ENCODE measurements at regions not wholly inside any gene's neighbourhood (a gene's known extent, or its start where the extent isn't known, plus 50 kb on each side); places are given as distances from the start of the nearest gene placed in this dataset.

- TF ChIP-seq CTCF (IDR thresholded peaks at IDR 0.05; ENCODE audit: control extremely low read depth in 1 of 3, insufficient read depth in 1 of 3, low read depth in 1 of 3, low read length in 3 of 3), result no peak
- TF ChIP-seq MAX (IDR thresholded peaks at IDR 0.05), result no peak
- no peak for TF ChIP-seq RNF2 (IDR thresholded peaks at IDR 0.05; ENCODE audit: borderline replicate concordance, low read depth, low read length, missing control alignments, poor library complexity, severe bottlenecking)
- TF ChIP-seq GTF2F1 (IDR thresholded peaks at IDR 0.05; ENCODE audit: borderline replicate concordance, low read depth, low read length), result no peak
- TF ChIP-seq EGR1 (IDR thresholded peaks at IDR 0.05; ENCODE audit: borderline replicate concordance, low read depth, low read length), result no peak
- no peak for TF ChIP-seq E2F6 (IDR thresholded peaks at IDR 0.05)
- TF ChIP-seq EZH2 (IDR thresholded peaks at IDR 0.05; ENCODE audit: low read depth, low read length, severe bottlenecking), result no peak
Observed at GRCh38 chr3:38994251-38994650, 57.5 kb downstream of the SCN11A start.

Data from H1 (cell line).